ENCODE measurements at regions not wholly inside any gene's neighbourhood (a gene's known extent, or its start where the extent isn't known, plus 50 kb on each side); places are given as distances from the start of the nearest gene placed in this dataset.

DNA sequence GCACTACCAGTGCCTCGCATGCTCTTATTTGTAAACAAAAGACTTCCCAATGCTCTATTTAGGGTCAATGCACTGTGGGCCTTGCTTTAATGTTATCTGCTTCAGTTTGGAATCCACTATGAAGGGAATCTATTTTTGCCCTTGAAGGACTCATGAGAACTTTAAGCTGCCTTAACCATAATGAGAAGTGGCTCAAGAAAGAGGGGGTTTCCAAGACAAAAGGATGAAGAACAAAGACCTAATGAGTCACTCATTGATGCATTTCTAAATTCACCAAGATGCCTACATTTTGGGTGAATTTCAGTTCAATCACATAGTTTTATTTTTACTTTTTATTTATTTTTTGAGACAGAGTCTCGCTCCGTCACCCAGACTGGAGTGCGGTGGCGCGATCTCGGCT lies 228.2 kb downstream of the LY86 start:
- DNase-seq (ENCODE audit: low spot score), result peak; percentile 45
- TF ChIP-seq, protein P1, sequence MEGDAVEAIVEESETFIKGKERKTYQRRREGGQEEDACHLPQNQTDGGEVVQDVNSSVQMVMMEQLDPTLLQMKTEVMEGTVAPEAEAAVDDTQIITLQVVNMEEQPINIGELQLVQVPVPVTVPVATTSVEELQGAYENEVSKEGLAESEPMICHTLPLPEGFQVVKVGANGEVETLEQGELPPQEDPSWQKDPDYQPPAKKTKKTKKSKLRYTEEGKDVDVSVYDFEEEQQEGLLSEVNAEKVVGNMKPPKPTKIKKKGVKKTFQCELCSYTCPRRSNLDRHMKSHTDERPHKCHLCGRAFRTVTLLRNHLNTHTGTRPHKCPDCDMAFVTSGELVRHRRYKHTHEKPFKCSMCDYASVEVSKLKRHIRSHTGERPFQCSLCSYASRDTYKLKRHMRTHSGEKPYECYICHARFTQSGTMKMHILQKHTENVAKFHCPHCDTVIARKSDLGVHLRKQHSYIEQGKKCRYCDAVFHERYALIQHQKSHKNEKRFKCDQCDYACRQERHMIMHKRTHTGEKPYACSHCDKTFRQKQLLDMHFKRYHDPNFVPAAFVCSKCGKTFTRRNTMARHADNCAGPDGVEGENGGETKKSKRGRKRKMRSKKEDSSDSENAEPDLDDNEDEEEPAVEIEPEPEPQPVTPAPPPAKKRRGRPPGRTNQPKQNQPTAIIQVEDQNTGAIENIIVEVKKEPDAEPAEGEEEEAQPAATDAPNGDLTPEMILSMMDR (IDR thresholded peaks at IDR 0.05; ENCODE audit: extremely low read depth, missing control alignments), result no peak

DNA sequence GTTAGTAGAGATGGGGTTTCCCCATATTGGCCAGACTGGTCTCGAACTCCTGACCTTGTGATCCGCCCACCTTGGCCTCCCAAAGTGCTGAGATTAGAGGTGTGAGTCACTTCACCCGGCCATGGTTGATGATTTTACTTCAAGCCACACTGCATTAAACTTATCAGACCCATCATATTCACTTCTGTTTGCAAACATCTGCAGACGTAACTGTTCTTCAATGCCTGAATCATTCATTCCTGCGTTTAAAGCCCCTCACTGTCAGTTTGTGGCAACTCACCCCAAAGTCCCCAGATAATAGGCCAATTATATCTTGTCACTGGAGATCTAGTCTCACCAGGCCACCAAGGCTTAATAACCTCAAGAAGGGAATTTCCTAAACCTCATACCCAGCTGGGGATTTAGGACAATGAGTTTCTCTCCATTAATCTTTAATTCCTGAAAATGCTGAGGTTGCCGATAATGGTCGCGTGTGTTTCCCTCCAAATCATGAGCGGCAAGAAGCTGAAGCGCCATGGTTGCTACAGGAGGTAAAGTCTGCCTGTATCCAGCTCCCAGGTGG lies 229.6 kb downstream of the LY86 start:
- TF ChIP-seq, protein P1 (IDR thresholded peaks at IDR 0.05; ENCODE audit: extremely low read depth, missing control alignments), result no peak
- no peak for DNase-seq (ENCODE audit: low spot score)

DNA sequence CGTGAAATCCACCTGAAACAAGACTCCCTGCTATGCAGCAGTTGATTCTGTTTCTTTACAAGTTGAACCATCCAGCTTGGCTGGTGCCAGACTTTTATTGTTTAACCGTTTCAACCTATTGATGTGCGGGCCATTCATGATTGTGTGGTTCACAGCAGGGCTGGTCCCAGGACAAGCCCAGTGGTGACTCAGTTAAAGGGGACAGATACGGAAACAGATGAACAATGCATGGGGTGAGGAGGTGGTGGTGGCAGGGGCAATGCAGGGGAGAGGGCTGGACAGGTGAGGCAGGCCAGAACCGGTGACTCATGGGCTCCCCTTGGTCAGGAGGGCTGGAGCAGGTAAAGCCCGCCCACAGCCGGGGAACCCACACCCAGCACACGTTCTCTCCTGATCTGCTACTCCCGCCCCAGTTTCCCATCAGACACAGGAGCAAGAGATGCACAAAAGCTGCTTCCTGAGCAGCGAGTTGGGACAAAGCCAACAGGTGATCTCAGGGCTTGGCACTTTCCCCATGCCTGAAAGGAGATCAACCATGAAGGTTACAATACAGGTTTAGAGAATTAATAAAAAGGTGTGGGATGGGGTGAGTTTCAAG lies 232.2 kb downstream of the LY86 start:
- TF ChIP-seq, protein P1 (IDR thresholded peaks at IDR 0.05; ENCODE audit: extremely low read depth, missing control alignments), result no peak
- DNase-seq (ENCODE audit: low spot score), result no peak

DNA sequence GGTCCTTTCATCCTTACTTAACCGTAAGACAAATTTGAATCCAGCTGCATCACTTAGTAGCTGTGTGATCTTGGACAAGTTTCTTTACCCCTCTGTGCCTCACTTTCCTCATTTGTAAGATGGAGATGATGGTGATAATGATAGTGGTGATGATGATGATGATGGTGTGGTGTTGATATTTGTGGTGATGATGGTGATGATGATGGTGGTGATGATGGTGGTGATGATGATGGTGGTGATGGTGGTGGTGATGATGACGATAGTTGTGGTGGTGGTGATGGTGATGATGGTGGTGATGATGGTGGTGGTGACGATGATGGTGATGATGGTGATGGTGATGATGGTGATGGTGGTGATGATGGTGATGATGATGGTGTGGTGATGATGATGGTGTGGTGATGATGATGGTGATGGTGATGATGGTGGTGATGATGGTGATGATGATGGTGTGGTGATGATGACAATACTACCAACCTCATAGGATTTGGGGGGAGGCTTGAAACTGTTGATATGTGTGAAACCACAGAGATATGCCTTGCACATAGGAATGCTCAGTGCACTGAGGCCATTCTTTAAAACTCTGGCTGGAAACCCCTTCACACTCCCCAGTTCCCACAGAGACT lies 233.2 kb downstream of the LY86 start:
- TF ChIP-seq, protein P1 (IDR thresholded peaks at IDR 0.05; ENCODE audit: extremely low read depth, missing control alignments), result no peak
- DNase-seq (ENCODE audit: low spot score), result no peak

GRCh38 chr6:6823030-6823429 lies 234.5 kb downstream of the LY86 start:
- TF ChIP-seq, protein P1 (IDR thresholded peaks at IDR 0.05; ENCODE audit: extremely low read depth, missing control alignments), result no peak
- DNase-seq (ENCODE audit: low spot score), result no peak

DNA sequence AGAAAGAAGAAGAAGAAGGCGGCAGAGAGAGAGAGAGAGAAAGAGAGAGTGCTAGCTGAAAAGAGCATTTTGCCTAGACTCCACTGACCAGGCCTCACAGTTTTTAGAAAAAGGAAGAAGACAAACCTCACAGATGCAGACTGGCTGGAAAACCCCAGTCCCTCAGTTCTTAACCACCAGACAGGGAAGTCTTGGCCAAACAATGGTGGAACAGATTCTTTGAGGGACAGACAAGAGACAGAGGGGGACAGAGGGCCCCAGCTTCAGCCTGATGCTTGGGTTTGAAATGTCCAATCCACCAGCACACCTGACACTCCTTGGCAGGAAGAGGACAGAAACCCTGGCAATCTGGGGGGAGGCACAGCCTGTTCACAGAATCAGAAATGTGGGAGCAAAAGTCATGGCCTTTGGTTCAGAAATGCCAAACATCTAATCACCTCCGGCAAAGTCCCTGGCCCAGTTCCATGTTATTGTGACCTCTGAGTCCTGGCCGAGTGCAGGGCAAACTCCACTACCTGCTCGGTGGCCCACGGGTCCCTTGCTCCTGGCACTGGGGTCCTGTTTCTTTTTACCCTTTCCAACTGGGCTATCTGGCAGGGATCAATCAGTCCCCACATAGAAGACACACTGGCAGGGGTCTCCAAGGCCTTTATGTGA lies 235.2 kb downstream of the LY86 start:
- TF ChIP-seq, protein P1 (IDR thresholded peaks at IDR 0.05; ENCODE audit: extremely low read depth, missing control alignments), result no peak
- DNase-seq (ENCODE audit: low spot score), result peak; percentile 30

- DNase-seq (ENCODE audit: low spot score), result no peak
- TF ChIP-seq, protein P1 (IDR thresholded peaks at IDR 0.05; ENCODE audit: extremely low read depth, missing control alignments), result no peak
These were observed 235.9 kb downstream of the LY86 start for GRCh38 chr6:6824381-6824780.
